AG08395 (cell line): ENCODE measurements at regions not wholly inside any gene's neighbourhood (a gene's known extent, or its start where the extent isn't known, plus 50 kb on each side); places are given as distances from the start of the nearest gene placed in this dataset.
"Not testable (repeated sequence)": the region's sequence is repeated elsewhere in the genome, so short reads cannot be mapped to it uniquely, and the experiment has no call there.

Experiments used
- DNase-seq: peaks from one replicate; pipeline ENCODE4 v3.0.0; 2012; ENCODE audit warnings: mixed read lengths, low spot score

- no peak for DNase-seq
Measured at GRCh38 chr18:3328532-3328931, 66.6 kb downstream of the MYL12B start.

DNA sequence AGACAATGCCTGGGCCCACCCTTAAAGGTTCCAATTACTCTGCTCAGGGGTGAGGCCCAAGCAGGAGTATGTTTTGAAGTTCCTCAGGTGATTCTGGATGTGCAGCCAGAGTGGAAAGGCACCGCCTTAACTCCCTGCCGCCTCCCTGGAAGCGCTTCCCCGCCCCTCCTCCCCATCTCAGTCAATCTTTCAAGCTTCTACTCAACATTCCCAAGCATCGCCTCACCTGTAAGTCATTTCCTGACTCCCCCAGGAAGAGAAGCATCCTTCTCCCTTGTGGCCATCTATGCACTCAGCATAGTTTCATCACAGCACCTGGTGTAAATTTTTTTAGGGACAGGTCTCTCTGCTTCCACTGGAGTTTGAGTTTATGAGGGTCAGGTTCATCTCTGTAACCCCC lies 67.5 kb downstream of the MYL12B start:
- DNase-seq: no peak

GRCh38 chr18:3329872-3330271 lies 67.9 kb downstream of the MYL12B start:
- DNase-seq: no peak

DNA sequence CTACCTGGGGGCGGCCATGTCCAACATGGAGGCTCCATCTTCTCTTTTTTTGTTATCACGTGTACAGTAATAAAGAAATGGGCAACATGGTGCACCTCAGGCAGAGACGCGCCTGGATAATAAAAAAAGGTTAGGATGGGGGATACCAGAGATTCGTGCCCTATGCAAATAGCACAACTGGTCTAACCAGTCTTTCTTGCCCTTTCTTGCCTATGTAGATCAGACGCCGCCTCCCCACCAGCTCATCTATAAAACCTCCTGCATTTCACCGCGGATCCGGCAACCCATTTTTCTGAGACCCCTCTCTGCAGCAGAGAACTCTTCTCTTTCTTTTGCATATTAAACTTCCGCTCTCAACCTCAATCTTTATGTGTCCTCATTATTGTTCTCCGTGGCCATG lies 68.7 kb downstream of the MYL12B start:
- no peak for DNase-seq

GRCh38 chr18:3332376-3332775 lies 70.4 kb downstream of the MYL12B start:
- no peak for DNase-seq

GRCh38 chr18:3333056-3333720 lies 71.3 kb downstream of the MYL12B start:
- DNase-seq: no peak

DNA sequence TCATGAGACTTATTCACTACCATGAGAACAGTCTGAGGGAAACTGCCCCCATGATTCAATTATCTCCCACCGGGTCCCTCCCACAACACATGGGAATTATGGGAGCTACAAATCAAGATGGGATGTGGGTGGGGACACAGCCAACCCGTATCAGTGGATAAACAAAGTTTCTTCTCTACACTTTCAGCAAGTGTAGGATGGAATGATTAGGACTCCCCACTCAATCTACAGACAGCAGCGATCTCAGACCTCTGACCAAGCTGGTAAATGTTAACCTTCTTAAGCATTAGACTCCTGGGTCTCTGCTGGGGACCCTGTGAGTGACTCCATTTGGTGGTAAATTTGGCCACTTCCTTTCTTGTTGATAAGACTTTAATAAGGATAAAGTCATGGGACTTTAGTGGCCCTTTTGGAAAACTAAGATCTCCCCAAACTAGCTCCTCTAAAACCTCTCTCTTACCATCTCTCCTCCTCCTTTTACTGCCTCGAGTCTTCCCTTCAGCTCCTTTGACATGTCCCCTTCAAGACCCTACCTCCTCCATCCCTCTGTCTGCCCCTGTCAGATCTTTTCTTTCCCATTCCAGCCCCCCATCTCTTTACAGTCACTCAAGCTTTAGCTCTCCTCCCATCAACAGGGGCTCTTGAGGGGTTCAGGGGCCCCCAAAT lies 71.9 kb downstream of the MYL12B start:
- no peak for DNase-seq

DNA sequence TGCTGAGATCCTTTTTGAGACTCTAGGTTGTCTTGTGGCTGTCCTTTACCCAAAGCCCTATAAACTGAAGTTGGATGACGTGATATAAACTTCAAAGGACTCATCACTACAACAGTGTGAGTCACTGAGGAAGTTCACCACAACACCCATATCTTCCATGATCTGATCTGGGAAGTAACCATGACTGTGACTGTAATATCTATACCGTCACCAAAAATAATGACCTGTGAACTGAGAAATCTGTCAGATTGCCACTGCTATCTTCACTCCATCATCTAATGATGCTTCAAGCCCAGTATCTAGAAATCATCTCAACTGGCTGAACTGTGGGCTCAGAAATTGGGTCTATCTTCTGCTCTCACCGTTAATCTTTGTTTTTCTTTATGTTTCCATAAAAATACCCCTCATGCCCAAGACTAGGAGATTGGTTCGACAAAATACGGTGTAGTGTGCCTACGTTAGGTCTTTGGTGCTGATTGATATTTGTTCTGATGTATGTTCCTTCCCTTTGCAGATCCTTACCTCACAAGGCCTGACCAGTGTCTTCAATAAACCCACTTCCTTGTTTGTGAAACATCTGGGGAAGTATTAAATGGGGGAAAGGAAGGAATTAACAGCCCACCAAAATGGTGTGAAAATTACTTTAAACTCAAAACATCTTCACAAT lies 78.2 kb downstream of the MYL12B start:
- DNase-seq: no peak

- DNase-seq: no peak
Measured at GRCh38 chr18:3340682-3341097, 78.8 kb downstream of the MYL12B start.

- no peak for DNase-seq
Measured at GRCh38 chr18:3342628-3343027, 80.7 kb downstream of the MYL12B start.

DNA sequence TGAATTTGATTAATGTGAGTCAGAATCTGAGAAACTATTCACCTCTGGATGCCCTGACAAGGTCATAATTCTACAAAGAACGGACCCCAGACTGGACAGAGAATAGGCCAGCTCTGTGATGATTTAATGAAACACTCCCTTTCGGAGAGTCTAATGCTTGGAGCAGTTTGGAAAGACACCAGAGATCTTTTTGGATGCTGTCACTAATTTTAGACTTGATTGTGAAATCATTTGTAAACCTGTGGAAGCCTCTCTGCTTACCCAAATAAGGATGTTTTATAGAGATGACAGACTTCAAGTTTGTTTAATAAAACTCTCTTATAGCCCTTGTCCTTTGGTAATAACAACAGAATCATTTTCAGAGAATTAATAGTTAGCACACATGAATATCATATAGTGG lies 83.5 kb downstream of the MYL12B start:
- no peak for DNase-seq

DNA sequence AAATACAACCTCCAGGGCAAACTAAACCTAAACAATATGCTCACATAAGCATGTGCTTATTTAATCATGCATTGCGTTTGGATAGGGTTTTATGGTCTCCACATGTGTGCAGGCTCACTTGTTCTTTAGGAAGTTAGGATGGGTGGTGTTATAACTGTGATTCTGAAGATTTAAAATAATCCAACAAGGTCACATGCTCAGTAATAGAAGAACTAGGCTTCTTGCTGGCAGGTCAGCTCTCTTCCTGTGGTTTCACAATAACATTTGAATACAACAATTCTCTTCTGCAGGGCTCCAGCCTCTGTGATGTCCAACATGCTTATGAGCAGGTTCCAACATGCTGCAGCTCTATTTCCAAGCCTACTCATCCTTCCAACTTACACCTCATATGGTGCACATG lies 84.0 kb downstream of the MYL12B start:
- DNase-seq: no peak

DNA sequence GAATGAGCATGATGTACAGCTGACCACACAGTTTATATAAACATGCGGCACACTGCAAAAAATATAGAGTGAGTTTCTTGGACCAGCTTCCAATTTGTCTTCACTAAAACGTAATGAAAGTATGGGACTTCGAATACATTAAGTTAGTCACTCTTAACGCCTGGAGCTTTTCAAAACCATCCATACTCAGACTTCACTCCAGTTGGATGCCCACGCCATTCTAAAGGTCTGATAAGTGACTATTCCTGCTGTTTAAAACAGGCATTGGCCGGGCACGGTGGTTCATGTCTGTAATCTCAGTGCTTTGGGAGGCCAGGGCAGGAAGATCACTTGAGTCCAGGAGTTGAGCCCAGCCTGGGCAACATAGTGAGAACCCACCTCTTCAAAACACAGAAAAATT lies 84.6 kb downstream of the MYL12B start:
- no peak for DNase-seq

DNA sequence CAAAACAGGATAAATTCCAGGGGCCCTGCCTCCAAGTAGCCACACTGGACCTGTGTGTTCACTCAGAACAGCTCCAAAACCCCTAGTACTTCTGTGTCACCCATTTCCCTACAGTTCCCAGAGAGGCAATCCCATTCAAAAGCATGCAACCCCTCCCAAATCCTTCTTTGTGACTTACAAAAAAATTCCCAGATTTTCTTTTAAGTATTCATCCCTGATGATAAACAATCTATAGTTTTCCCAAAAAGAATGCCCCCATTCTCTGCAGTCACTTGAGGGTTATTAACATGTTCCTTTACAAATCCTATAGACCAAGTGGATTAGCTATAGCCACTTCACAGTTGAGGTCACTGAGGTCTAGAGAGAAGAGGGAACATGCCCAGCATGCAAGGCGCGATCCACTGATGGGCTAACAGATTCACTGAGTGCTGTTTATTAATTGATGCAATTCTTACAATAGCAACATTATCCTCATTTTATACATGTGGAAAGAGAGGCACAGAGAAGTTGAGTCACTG lies 85.4 kb downstream of the MYL12B start:
- DNase-seq: no peak

DNA sequence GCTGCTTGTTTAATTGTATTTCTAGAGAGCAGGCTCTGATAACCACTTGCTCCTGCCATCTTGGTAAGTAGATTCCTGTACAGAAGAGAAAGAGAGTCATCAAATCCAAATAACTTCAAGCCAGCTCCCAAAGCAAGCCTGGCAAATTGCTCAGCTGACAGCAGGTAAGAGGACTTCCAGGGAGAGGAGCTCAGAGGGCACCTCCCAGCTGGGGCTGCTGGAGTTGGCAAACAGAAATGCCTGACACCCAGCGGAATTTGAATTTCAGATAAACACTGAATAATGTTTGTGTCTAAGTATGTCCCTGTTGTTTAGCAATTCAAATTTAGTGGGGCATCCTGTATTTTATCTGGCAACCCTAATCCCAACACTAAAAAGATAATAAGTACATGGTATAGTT lies 86.2 kb downstream of the MYL12B start:
- DNase-seq: no peak

- not testable (repeated sequence) for DNase-seq
Measured at GRCh38 chr18:3349046-3349841, 87.3 kb downstream of the MYL12B start.

DNA sequence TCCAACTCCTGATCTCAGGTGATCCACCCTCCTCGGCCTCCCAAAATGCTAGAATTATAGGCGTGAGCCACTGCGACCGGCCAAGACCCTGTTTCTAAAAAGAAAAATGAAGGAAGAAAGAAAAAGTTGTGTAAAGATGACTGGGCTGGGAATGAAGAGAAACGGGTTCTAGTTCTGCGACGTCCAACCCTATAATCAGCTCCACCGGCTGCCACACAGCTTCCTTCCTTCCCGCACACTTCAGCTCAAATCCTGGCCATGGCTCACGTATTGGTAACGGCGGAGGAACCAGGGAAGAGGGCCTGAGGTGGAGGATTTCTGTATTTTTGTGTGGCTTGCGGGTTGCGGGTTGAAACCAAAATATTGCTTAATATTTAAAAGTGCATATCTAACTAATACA lies 88.1 kb downstream of the MYL12B start:
- DNase-seq: no peak

DNA sequence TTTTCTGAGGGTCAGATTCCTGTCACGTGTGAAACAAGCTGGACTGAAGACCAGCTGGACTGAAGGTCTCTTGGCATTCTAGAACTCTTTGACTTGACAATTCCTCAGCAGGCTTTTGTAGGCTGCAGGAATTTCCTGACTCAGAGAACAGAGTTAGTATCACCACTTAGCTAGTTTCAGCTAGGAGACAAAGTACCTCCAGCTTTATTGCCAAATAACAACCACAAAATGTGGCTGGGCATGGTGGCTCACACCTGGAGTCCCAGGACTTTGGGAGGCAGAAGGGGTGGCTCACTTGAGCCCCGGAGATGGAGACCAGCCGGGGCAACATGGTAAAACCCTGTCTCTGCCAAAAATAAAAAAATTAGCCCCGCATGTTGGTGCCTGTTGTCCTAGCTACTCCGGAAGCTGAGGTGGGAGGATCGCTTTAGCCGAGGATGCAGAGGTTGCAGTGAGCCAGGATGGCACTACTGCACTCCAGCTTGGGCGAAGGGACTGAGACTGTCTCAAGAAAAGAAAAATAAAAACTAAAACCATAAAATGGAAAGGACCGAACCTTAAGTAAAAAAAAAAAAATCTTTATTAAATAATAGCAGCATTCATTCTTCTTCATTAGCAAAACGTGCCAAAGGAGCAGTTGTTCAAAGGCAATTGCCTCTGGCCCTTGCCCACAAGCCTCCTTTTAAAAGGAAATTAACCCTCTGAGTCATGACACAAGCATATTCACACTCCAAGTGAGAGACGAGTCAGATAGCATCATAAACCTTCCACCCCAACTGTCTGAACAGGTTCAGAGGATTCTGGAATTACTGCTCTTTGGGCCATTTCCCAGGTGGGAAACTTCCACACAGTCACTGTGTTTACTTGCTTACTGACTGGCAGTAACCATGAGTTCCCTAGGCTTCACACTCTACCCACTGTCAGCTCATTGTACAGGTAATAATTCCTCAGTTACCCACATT lies 88.9 kb downstream of the MYL12B start:
- no peak for DNase-seq

- DNase-seq: no peak
Measured at GRCh38 chr18:3354506-3354905, 92.6 kb downstream of the MYL12B start.

DNA sequence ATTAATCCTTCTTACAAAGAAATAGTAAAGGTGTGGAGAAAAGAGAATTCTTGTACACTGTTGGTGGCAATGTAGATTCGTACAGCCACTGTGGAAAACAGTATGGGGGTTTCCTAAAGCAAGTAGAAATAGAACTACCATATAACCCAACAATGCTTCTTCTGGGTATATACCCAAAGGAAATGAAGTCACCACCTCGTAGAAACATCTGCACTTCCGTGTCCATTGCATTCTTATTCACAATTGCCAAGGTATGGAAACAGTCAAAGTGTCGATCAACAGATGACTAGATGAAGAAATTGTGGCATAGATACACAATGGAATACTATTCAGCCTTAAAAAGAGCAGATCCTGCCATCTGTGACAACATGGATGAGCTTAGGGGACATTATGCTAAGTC lies 93.4 kb upstream of the TGIF1 start:
- no peak for DNase-seq

DNA sequence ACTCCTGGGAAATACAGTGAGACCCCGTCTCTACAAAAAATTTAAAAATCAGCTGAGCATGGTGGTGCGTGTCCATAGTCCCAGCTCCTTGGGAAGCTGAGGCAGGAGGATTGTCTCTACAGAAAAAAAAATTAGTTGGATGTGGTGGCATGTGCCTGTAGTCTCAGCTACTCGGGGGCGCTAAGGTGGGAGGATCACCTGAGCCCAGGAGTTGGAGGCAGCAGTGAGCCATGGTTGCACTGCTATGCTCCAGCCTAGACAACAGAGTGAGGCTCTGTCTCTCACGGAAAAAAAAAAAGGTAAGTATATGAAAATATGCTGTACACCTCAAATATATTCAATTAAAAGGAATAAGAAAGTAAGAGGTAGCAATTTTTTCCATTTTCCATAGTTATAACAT lies 92.5 kb upstream of the TGIF1 start:
- DNase-seq: no peak
